IPS-20b (cell line): ENCODE measurements at regions not wholly inside any gene's neighbourhood (a gene's known extent, or its start where the extent isn't known, plus 50 kb on each side); places are given as distances from the start of the nearest gene placed in this dataset.
"Not testable (repeated sequence)": the region's sequence is repeated elsewhere in the genome, so short reads cannot be mapped to it uniquely, and the experiment has no call there.

Source experiments
- H3K27ac ChIP-seq: one replicate; pipeline ENCODE4 v1.5.1; 2013; ENCODE audit warnings: low read length
- H3K27me3 ChIP-seq: 2 replicates; pipeline ENCODE4 v1.6.1; 2013; ENCODE audit warnings: mild to moderate bottlenecking, low read length, inconsistent platforms; ENCODE audit not compliant: insufficient read depth
- H3K36me3 ChIP-seq: 2 replicates; pipeline ENCODE4 v1.6.1; 2013; ENCODE audit warnings: low read depth, mild to moderate bottlenecking, inconsistent platforms, low read length, moderate library complexity; ENCODE audit not compliant: insufficient read depth
- H3K4me1 ChIP-seq: 2 replicates; pipeline ENCODE4 v1.6.1; 2013; ENCODE audit warnings: mild to moderate bottlenecking, control low read depth, inconsistent platforms, low read length, moderate library complexity; ENCODE audit not compliant: insufficient read depth
- H3K4me3 ChIP-seq: 2 replicates; pipeline ENCODE4 v1.5.1; 2013; ENCODE audit warnings: mild to moderate bottlenecking, low read length, inconsistent platforms
- H3K9ac ChIP-seq: 2 replicates; pipeline ENCODE4 v1.6.1; 2013; ENCODE audit warnings: low read depth, mild to moderate bottlenecking, inconsistent platforms, low read length, moderate library complexity
- H3K9me3 ChIP-seq: 2 replicates; pipeline ENCODE4 v1.6.1; 2013; ENCODE audit warnings: mild to moderate bottlenecking, low read depth, low read length, inconsistent platforms; ENCODE audit not compliant: insufficient read depth

DNA sequence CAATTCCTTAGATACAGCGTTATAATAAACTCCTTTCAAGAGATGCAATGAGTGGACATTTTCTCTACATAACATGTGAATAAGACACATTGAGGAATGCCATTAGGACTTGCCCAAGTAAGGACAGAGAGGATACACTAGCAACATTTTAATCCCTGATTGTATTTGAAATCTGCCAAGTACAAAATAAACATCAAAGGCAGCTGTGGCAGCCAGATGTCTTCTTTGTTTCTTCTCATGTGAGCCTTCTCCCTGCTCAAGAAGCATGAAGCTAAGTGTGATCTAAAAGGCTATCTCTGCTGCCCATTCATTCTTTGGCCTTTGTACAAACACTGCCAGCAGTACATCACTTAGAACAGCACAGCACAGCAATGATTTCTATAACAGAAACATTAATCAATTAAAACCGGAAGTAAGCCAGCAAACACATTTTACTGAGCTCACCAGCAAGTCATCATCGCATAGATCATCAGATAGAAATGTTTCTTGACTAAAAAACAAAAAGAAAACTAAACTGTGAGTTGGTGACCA lies 364.0 kb downstream of the CNTN6 start:
- no peak overlapping the region for H3K9ac ChIP-seq
- H3K4me1 ChIP-seq, result no peaks in the 10 kb centered on the region
- H3K27me3 ChIP-seq, result no peaks in the 10 kb centered on the region
- H3K27ac ChIP-seq, result no peak overlapping the region
- H3K4me3 ChIP-seq, result no peak overlapping the region
- no peaks in the 10 kb centered on the region for H3K36me3 ChIP-seq
- H3K9me3 ChIP-seq, result no peaks in the 10 kb centered on the region

DNA sequence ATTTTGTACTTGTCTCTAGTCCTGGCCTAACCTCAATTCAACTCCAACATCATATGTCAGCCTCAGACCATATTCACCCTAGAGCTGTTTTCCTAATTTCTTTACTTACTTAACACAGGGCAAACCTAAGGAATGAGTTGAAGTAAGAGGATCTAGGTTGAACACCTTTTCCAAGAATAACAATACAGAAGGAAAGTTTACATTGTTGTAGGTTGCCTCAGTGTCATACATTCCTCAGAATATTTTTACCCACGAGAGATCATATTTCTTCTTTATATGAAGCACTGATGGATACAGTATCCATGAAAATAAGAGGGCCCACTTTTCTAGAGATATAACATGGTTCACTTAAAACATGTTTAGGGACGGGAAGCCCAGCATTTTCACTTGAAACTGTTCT lies 369.5 kb downstream of the CNTN6 start:
- Histone ChIP-seq H3K9ac (no peak overlapping the region), H3K36me3 (no peaks in the 10 kb centered on the region), H3K4me3 (no peak overlapping the region), H3K9me3 (no peaks in the 10 kb centered on the region), H3K27me3 (no peaks in the 10 kb centered on the region), H3K27ac (no peak overlapping the region), H3K4me1 (no peaks in the 10 kb centered on the region)

DNA sequence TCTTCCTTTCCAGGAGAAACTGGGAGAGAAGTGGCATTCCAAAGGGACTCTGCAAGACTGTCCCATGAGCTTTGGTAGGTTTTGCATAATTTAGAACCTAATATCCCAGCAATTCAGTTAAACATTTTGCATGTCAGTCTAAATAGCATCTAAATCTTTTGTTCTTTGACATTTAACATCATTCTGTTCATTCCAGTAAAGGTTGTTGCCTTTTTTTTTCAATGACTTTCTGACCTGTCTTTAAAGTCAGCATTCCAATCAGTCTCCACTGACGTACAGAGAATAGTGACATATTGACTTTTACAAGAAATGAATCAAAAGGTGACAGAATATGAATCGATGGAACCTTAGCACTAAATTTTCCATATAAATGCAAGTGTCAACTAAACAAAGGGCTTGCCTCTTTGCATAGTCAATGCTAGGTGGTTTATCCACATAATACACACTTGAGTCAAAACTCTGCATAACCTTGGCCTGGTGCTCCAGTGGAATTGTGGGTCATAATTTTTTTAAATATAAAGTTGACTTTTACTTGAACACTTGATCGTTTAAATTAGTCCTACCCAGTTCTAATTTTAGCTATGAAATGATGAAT lies 370.1 kb downstream of the CNTN6 start:
- H3K9me3 ChIP-seq, result no peaks in the 10 kb centered on the region

DNA sequence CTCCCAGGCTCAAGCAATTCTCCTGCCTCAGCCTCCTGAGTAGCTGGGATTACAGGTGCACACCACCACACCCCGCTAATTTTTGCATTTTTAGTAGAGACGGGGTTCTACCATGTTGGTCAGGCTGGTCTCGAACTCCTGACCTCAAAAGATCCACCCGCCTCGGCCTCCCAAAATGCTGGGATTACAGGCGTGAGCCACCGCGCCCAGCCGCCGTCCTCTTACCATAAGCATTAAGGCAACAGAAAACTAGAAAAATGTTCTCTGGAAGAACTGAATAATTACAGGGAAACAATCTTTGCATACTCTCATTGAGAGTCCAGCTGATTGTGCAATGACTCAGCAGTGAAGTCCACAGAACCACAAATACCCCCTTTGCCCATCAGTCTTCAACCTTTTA lies 372.3 kb downstream of the CNTN6 start:
- H3K27ac ChIP-seq, H3K36me3 ChIP-seq, H3K27me3 ChIP-seq, H3K4me1 ChIP-seq, H3K9ac ChIP-seq, H3K9me3 ChIP-seq, H3K4me3 ChIP-seq: not testable (repeated sequence)

More for the DNA sequence above, 370.1 kb downstream of the CNTN6 start:
- Histone ChIP-seq H3K9ac (no peak overlapping the region), H3K36me3 (no peaks in the 10 kb centered on the region), H3K4me1 (no peaks in the 10 kb centered on the region), H3K27me3 (no peaks in the 10 kb centered on the region), H3K4me3 (no peak overlapping the region), H3K27ac (no peak overlapping the region)

DNA sequence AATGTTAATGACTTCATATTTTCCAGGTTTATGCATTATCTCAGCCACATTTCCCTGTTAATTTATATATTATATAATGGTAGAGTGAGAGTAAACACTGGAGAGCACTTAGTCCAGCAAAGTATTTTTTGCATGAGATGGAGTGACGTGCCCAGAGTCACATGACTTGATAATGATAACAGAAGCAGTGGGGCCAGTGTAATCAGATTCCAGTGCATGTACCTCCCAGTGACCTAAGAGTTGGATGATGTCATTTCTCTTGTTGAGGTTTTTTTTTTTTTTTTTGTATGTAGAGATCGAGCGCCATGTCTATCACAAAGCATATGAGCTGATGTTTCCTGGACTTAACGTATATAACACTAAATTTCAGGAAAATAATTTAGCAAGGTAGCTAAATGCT lies 375.3 kb downstream of the CNTN6 start:
- H3K4me1 ChIP-seq, result no peaks in the 10 kb centered on the region
- H3K9ac ChIP-seq, result no peak overlapping the region
- H3K36me3 ChIP-seq, result no peaks in the 10 kb centered on the region
- no peak overlapping the region for H3K27ac ChIP-seq
- H3K27me3 ChIP-seq, result no peaks in the 10 kb centered on the region
- H3K4me3 ChIP-seq, result no peak overlapping the region
- H3K9me3 ChIP-seq, result no peaks in the 10 kb centered on the region

DNA sequence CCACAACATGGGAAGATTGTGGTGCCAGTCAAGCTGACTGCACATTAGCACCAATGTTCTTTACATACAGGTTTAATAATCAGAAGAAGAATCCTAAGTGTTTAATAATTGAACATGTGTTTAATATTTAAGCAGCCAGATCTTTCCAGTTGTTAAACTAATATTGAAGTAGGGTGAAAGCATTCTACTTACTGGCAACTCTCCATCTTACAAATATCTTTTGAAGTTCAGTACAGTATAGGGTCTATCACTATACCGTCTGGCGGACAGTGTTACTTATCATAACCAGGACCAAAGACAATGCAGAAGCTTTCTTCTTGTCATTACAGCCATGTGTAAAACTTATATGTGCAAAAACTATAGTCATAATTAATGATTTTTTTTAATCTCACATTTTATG lies 376.4 kb downstream of the CNTN6 start:
- Histone ChIP-seq H3K27ac (no peak overlapping the region), H3K36me3 (no peaks in the 10 kb centered on the region), H3K9ac (no peak overlapping the region), H3K9me3 (no peaks in the 10 kb centered on the region), H3K4me3 (no peak overlapping the region), H3K4me1 (no peaks in the 10 kb centered on the region), H3K27me3 (no peaks in the 10 kb centered on the region)

DNA sequence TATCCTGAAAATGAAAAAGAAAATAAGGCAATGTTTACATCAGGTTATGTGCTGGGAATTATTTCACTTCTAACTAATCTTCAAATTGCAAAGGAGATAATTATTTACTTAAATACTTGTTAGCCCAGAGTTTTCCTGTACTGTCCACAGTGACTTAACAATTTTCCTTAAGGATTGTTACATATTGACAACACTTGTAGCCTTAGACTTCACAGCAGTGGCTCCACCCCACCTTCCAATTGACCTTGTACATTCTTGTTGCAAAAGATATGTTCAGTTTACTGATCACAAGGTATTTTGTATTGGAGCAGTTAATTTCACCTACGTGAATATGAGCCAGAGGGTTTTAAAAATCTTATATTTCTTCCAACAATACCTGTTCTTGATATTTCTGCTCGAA lies 376.9 kb downstream of the CNTN6 start:
- Histone ChIP-seq H3K4me1 (no peaks in the 10 kb centered on the region), H3K4me3 (no peak overlapping the region), H3K9ac (no peak overlapping the region), H3K27ac (no peak overlapping the region), H3K27me3 (no peaks in the 10 kb centered on the region), H3K36me3 (no peaks in the 10 kb centered on the region), H3K9me3 (no peaks in the 10 kb centered on the region)

DNA sequence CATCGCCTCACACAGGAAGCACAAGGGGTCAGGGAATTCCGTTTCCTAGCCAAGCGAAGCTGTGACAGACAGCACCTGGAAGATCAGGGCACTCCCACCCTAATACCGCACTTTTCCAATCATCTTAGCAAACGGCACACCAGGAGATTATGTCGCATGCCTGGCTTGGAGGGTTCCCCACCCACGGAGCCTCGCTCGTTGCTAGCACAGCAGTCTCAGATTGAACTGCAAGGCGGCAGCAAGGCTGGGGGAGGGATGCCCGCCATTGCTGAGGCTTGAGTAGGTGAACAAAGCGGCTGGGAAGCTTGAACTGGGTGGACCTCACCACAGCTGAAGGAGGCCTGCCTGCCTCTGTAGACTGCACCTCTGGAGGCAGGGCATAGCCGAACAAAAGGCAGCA lies 384.8 kb downstream of the CNTN6 start:
- Histone ChIP-seq H3K9ac (no peak overlapping the region), H3K27me3 (no peaks in the 10 kb centered on the region), H3K9me3 (no peaks in the 10 kb centered on the region), H3K36me3 (no peaks in the 10 kb centered on the region), H3K4me3 (no peak overlapping the region), H3K4me1 (no peaks in the 10 kb centered on the region), H3K27ac (no peak overlapping the region)

DNA sequence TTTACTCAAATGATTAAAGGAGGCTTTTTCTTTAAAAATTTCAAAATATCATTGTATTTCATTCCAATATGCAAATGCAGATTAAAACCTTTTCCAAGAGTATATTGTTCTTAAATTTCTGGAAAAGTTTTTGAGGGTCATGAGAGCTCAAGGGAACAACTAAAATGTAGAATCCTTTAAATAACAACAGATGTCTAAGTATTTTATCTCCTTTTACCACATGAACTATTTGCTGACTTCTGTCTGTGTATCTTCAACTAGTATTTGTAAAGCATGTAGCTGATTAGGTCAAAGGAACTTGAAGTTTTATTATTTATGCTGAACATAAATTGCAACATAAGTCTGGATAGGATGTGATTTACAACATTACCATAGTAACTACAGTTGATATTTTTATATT lies 402.6 kb downstream of the CNTN6 start:
- Histone ChIP-seq H3K4me1 (no peaks in the 10 kb centered on the region), H3K36me3 (no peaks in the 10 kb centered on the region), H3K9ac (no peak overlapping the region), H3K27ac (no peak overlapping the region), H3K4me3 (no peak overlapping the region), H3K27me3 (no peaks in the 10 kb centered on the region), H3K9me3 (no peaks in the 10 kb centered on the region)

DNA sequence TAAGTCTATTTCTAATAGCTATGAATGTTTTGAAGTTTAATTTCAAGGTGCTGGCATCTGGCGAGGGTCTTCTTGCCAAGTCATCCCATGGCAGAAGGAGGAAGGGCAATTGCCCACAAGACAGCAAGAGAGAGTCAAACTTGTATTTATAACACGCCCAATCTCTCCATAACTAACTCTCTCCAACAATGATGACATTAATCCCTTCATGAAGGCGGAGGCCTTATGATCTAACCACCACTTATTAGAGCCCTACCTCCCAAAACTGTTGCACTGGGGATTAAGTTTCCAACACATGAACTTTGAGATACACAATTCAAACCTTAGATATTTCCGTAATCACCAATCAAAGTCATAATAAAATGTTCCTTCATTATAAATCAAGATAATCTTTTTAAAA lies 406.9 kb downstream of the CNTN6 start:
- Histone ChIP-seq H3K9me3 (no peaks in the 10 kb centered on the region), H3K4me1 (peaks cover 25% of the 10 kb centered on the region), H3K9ac (no peak overlapping the region), H3K27me3 (no peaks in the 10 kb centered on the region), H3K27ac (no peak overlapping the region), H3K36me3 (no peaks in the 10 kb centered on the region), H3K4me3 (no peak overlapping the region)

DNA sequence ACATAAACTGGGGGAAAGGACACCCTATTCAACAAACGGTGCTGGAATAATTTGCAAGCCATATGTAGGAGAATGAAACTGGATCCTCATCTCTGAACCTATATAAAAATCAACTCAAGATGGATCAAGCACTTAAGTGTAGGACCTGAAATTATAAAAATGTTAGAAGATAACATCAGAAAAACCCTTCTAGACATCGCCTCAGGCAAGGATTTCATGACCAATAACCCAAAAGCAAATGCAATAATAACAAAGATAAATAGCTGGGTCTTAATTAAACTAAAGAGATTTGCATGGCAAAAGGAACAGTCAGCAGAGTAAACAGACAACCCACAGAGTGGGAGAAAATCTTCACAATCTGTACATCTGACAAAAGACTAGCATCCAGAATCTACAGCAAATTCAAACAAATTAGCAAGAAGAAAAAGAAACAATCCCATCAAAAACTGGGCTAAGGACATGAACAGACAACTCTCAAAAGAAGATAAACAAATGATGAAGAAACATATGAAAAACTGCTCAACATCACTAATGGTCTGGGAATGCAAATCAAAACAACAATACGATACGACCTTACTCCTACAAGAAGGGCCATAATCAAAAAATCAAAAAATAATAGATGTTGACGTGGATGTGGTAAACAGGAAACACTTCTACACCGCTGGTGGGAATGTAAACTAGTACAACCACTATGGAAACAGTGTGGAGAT lies 408.7 kb downstream of the CNTN6 start:
- H3K27ac ChIP-seq, result no peak overlapping the region
- peaks cover 42% of the 10 kb centered on the region for H3K4me1 ChIP-seq
- H3K4me3 ChIP-seq, result no peak overlapping the region
- H3K9me3 ChIP-seq, result no peaks in the 10 kb centered on the region
- H3K9ac ChIP-seq, result no peak overlapping the region
- no peaks in the 10 kb centered on the region for H3K27me3 ChIP-seq
- H3K36me3 ChIP-seq, result no peaks in the 10 kb centered on the region

DNA sequence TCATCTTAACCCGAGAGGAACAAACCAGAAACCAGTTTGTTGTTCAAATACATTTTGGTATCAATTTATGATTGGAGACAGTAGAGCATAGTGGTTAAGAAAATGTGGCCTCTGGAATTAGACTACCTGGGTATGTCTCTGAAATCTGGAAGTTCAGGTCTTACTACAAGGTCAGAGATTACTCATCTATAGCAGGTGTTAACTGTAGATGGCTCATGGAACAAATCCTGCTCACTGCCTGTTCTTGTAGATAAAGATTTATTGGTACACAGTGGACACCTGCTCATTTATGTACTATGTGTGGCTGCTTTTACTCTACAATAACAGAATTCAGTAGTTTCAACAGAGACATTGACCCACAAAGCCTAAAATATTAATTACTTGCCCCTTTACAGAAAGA lies 413.3 kb downstream of the CNTN6 start:
- H3K36me3 ChIP-seq, result no peaks in the 10 kb centered on the region
- no peak overlapping the region for H3K9ac ChIP-seq
- H3K4me3 ChIP-seq, result peak overlapping the region; percentile 32; the same call in 1 of the 2 replicates
- H3K27ac ChIP-seq, result no peak overlapping the region
- H3K27me3 ChIP-seq, result no peaks in the 10 kb centered on the region
- H3K9me3 ChIP-seq, result no peaks in the 10 kb centered on the region
- H3K4me1 ChIP-seq, result peaks cover 52% of the 10 kb centered on the region
